ENCODE measurements at regions not wholly inside any gene's neighbourhood (a gene's known extent, or its start where the extent isn't known, plus 50 kb on each side); places are given as distances from the start of the nearest gene placed in this dataset.

DNA sequence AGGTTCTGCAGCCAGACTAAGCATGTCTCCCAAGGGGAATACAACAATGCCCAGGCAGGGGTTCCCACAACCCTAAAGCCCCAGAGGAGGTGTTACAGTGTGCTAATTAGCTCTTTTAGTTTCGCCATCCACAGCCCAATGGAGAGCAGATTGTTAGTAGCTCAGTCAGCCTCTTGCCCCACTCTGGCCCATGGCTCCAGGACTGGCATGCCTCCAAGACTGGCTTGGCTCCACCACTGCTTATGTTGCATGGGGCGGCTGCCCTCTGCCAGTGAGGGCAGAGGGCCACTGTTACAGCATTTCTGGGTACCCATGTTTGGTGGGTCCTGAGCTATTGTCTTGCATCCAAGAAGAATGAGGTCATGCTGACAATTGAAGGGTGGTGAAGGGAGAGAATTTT is 231.1 kb upstream of the MDFIC2 start:
- TF ChIP-seq, protein P1, sequence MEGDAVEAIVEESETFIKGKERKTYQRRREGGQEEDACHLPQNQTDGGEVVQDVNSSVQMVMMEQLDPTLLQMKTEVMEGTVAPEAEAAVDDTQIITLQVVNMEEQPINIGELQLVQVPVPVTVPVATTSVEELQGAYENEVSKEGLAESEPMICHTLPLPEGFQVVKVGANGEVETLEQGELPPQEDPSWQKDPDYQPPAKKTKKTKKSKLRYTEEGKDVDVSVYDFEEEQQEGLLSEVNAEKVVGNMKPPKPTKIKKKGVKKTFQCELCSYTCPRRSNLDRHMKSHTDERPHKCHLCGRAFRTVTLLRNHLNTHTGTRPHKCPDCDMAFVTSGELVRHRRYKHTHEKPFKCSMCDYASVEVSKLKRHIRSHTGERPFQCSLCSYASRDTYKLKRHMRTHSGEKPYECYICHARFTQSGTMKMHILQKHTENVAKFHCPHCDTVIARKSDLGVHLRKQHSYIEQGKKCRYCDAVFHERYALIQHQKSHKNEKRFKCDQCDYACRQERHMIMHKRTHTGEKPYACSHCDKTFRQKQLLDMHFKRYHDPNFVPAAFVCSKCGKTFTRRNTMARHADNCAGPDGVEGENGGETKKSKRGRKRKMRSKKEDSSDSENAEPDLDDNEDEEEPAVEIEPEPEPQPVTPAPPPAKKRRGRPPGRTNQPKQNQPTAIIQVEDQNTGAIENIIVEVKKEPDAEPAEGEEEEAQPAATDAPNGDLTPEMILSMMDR (IDR thresholded peaks at IDR 0.05) = no peak
- no peak for TF ChIP-seq POLR2A (IDR thresholded peaks at IDR 0.05)

Data from thyroid gland (tissue), 4 donors.